NOMO-1 (cell line): ENCODE measurements at regions not wholly inside any gene's neighbourhood (a gene's known extent, or its start where the extent isn't known, plus 50 kb on each side); places are given as distances from the start of the nearest gene placed in this dataset.

Source experiments
- DNase-seq, 2 experiments: peaks; one replicate each; lab custom pipeline; 2025; ENCODE audit not compliant: unreplicated experiment in 2 of 2; lab: John Stamatoyannopoulos, UW

- no peak for DNase-seq
These were observed 142.5 kb upstream of the TNS3 start for GRCh38 chr7:47724335-47724982.

DNA sequence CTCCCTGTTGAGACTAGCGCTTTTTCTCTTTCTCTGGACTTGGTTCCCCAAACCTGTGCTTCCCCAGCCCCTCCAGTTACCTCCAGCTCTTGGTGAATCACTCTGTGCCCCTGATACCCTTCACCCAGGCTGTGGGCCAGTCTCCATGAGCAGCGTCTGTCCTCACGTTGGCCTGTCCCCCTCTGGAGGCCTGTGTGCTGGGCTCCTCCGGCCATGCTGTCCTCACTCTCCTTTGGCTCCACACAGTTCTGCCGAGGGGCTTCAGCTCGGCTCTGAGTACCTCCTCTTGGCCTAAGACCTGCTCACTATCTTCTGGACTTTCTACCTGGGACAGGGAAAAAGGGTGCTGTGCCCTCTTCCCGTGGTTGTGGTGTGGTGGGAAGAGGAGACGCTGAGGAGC is 140.2 kb upstream of the TNS3 start:
- DNase-seq, result no peak

DNA sequence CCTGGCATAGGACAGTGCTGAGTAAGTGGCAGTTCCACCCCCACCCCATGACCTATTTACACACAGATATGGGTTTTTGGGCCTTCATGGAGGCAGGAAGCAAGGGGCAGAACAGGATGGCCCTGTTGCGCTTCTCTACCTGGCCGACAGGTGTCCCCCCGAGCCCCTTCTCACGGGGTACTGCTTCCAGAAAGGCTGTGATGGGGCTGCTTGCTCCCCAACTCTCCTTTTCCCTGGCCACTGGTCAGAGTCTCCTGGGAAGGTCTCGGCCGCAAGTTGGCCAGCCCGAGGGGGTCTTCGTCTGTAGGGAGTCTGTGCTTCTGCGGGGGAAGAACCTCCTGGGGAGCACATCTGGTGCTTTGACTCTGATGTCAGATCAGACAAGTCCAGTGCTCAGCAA is 139.8 kb upstream of the TNS3 start:
- no peak for DNase-seq

DNA sequence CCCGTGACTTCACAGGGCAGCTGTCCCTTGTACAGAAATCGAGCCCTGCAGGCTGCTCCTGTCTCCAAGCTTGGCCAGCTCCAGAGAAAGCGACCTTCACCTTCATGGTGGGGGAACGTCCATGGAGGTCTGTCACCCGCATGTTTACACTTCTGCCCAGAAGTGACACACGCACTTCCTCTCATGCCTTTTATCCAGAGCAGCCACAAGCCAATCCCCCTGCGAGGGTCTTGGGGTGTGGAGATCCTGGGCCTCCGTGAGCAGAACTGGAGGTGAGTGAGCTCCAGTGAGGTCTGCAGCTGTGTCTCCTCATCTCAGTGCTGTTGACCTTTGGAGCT is 139.0 kb upstream of the TNS3 start:
- DNase-seq, result no peak

GRCh38 chr7:47720141-47720906 is 138.4 kb upstream of the TNS3 start:
- DNase-seq, result no peak

- no peak for DNase-seq
These were observed 137.8 kb upstream of the TNS3 start for GRCh38 chr7:47719675-47720074.

GRCh38 chr7:47715631-47716068 is 133.7 kb upstream of the TNS3 start:
- DNase-seq, result no peak

GRCh38 chr7:47714669-47715607 is 133.0 kb upstream of the TNS3 start:
- no peak for DNase-seq

DNA sequence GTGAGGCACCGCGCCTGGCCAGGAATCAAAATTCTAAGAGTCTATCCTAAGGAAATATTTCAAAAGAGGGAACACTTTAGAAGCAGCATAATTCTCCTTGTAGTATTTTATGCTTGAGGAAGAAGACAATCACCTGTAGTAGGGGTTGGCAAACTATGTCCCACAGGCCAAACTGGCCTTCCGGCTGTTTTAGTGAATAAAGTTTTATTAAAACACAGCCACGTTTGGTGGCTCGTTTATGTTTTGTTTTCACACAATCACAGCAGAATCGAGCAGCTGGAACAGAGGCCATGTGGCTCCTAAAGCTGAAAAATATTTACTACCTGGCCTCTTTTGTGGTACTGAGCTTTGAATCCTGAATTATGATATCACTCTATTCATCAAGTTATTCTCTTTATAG is 131.7 kb upstream of the TNS3 start:
- no peak for DNase-seq

DNA sequence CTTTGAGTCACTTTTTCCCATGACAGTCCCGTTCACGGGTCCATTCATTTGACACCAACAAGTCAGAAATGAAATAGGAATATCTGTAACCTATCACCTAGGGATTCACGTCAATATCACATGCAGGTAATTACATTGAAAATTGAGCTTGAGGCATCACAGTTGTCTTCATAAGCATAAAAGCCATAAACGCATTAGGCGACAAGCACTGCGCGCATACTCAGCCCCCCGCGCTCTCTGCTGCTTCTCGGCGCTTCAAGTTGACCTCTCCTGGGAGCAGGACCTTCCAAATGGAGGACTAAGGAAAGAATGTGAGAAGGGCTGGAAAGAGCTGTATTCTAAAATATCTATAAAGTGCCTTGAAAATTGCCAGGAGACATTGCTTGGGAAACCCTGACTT is 130.5 kb upstream of the TNS3 start:
- DNase-seq, result no peak

GRCh38 chr7:47711776-47712175 is 129.9 kb upstream of the TNS3 start:
- no peak for DNase-seq

DNA sequence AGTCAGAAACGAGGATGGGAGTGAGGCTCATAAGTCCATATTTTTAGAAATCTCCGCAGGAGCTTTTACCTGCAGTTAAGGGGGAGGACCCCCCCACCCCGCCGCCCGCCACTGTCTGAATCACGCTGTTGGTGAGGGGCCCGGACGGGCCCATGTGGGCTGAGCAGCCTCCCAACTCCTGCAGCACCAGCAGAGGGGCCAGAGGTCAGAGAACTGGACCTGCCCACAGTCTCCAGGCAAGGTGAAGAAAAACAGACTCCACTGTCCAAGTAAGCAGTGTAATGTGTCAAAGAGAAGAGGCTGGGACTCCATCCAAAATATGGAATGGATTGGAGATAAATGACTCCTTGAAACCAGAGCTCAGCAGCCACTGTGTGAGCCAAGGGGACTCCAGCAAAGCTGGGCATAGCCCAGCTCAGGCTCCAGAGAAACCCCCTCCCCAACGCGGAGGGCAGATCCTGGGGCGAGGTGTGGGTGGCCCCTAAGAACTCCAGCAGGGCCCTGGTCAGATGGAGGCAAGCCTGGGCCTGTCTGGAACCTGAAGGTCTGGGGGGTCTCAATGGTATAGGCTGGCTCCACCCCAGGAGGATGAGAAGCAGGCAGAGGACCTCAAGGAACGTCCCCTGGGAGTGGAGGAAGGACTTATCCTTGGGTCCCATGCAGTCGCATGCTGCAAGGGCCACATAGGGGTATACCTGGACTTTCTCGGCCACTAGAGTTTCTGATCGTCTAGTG is 128.5 kb upstream of the TNS3 start:
- no peak for DNase-seq

GRCh38 chr7:47709451-47709850 is 127.5 kb upstream of the TNS3 start:
- DNase-seq, result no peak

- no peak for DNase-seq
These were observed 127.1 kb upstream of the TNS3 start for GRCh38 chr7:47709051-47709450.

- DNase-seq, result no peak
These were observed 125.7 kb upstream of the TNS3 start for GRCh38 chr7:47707583-47707982.

DNA sequence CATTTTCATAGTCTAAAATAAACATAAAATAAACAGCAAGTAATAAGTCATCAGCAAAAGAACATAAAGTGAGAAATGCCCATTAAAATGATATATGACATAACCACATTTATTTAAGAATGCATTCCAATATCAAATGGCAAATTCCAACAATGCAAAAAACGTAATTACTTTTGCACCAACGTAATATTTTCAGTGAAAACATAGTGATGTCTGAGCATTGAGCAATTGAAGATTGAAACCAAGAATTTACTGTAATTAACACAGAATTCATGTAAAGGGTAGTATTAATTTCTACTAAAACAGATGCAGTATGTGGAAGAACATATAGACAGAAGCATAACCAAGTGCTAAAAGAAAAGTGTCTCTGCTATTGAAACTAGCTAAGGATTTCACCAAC is 123.0 kb upstream of the TNS3 start:
- no peak for DNase-seq

- DNase-seq, result no peak
These were observed 120.2 kb upstream of the TNS3 start for GRCh38 chr7:47702080-47702479.

- DNase-seq, result no peak
These were observed 116.5 kb upstream of the TNS3 start for GRCh38 chr7:47698386-47698785.

- DNase-seq, result no peak
These were observed 115.6 kb upstream of the TNS3 start for GRCh38 chr7:47697543-47697942.

DNA sequence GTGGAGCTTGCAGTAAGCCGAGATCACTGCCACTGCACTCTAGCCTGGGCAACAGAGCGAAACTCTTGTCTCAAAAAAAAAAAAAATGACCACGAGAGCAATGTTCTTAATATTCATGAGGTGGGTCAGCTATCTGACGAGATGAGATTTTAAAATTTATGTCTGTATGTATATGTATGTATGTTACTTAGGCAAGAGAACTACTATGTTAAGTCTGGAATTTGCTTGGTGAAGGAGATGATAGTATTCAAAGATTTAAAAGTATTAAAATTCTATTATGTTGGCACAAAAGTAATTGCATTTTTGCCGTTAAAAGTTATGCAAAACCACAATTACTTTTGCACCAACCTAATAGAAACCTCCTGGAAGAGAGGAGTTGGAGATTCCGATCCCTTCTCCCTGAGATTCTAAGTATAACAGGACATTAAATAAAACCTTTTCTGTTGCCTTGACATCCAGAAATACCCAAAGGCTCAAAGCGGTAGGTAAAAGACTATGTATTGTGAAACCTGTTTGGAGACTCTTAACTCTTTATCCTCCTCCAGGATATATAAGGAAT is 114.3 kb upstream of the TNS3 start:
- no peak for DNase-seq

- no peak for DNase-seq
These were observed 111.3 kb upstream of the TNS3 start for GRCh38 chr7:47693216-47693615.
